ENCODE measurements at regions not wholly inside any gene's neighbourhood (a gene's known extent, or its start where the extent isn't known, plus 50 kb on each side); places are given as distances from the start of the nearest gene placed in this dataset.

- TF ChIP-seq CTCF (conservative IDR thresholded peaks at IDR 0.05 in 1 of 2, IDR thresholded peaks at IDR 0.05 in 1 of 2; ENCODE audit: low read depth in 1 of 2, low read length in 2 of 2), result no peak
- TF ChIP-seq EZH2 (IDR thresholded peaks at IDR 0.05; ENCODE audit: low read length, missing control alignments), result no peak
These were observed 98.6 kb upstream of the ATXN3L start for GRCh38 chrX:13418126-13419097.
